ENCODE measurements at regions not wholly inside any gene's neighbourhood (a gene's known extent, or its start where the extent isn't known, plus 50 kb on each side); places are given as distances from the start of the nearest gene placed in this dataset.
"Not testable (repeated sequence)": the region's sequence is repeated elsewhere in the genome, so short reads cannot be mapped to it uniquely, and the experiment has no call there.

- intact Hi-C loops (cut with micrococcal nuclease) = no loop called here
These were observed 135.7 kb downstream of the RPS4Y2 start for GRCh38 chrY:20891440-20892160.

DNA sequence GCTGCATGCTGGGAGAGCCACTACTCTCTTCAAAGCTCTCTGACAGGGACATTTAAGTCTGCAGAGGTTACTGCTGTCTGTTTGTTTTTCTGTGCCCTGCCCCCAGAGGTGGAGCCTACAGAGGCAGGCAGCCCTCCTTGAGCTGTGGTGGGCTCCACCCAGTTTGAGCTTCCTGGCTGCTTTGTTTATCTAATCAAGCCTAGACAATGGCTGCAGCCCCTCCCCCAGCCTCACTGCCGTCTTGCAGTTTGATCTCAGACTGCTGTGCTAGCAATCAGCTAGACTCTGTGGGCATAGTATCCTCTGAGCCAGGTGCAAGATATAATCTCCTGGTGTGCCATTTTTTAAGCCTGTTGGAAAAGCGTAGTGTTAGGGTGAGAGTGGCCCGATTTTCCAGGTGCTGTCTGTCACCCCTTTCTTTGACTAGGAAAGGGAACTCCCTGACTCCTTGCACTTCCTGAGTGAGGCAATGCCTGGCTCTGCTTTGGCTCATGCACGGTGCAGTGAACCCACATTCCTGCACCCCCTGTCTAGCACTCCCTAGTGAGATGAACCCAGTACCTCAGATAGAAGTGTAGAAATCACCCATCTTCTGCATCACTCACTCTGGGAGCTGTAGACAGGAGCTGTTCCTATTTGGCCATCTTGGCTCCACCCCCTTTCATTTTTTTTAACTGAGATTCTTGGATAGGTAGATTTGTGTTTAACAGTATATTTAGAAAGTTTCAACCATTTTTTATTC lies 169.6 kb downstream of the RPS4Y2 start:
- intact Hi-C loops (cut with micrococcal nuclease) = not testable (repeated sequence)

GRCh38 chrY:20929691-20930342 lies 173.9 kb downstream of the RPS4Y2 start:
- intact Hi-C loops (cut with micrococcal nuclease) = no loop called here

- intact Hi-C loops (cut with micrococcal nuclease) = not testable (repeated sequence)
These were observed 180.9 kb downstream of the RPS4Y2 start for GRCh38 chrY:20936709-20937251.

DNA sequence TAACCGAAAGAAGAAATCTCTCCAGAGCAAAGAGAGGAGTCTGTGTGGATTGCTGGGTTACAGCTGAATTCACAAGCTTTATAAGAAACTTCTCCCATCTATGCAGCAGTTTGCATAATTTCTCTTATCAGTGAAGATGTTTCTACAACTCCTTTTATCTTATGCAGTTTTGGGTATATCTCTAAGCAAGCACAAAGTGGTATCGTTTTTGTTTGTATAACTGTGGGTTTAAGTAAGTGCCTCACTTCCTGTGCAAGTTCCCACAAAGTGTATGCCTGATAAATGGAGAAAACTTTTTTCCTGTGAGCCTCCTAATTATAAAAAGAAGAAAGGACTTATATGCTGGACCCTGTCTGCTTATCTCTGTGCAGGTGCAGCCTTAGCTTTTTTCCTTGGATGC lies 205.6 kb downstream of the RPS4Y2 start:
- intact Hi-C loops (cut with micrococcal nuclease) = loop anchor here (10.0 kb wide), 1 partner anchor 293 kb away; no protein-coding TSS in a partner anchor

DNA sequence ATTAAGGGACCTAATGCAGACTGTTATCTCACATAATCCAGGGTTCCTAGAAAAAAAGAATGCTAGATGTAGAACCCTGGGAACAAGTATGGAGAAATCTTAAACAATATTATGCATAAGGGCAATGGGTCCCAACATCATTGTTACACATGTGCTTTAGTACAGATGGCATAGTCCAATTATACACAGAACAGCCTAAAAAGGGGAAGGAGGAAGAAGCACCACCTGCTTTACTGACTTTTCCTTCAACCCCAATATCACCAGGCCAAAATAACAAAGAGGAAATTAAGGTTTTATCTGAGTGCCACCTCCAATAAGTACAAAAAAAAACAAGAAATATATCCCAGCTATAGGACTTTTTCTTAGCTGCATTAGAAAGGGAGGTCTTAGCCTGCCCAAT lies 211.9 kb downstream of the RPS4Y2 start:
- intact Hi-C loops (cut with micrococcal nuclease) = loop anchor here (10.0 kb wide), 1 partner anchor 287 kb away; no protein-coding TSS in a partner anchor

GRCh38 chrY:20968237-20968636 lies 212.3 kb downstream of the RPS4Y2 start:
- intact Hi-C loops (cut with micrococcal nuclease) = loop anchor here (10.0 kb wide), 1 partner anchor 287 kb away; no protein-coding TSS in a partner anchor

- intact Hi-C loops (cut with micrococcal nuclease) = no loop called here
These were observed 215.5 kb downstream of the RPS4Y2 start for GRCh38 chrY:20971371-20971770.

GRCh38 chrY:20986037-20986436 lies 230.1 kb downstream of the RPS4Y2 start:
- intact Hi-C loops (cut with micrococcal nuclease) = no loop called here

GRCh38 chrY:20990123-20990522 lies 234.2 kb downstream of the RPS4Y2 start:
- intact Hi-C loops (cut with micrococcal nuclease) = no loop called here

- intact Hi-C loops (cut with micrococcal nuclease) = no loop called here
These were observed 235.1 kb downstream of the RPS4Y2 start for GRCh38 chrY:20990869-20991548.

DNA sequence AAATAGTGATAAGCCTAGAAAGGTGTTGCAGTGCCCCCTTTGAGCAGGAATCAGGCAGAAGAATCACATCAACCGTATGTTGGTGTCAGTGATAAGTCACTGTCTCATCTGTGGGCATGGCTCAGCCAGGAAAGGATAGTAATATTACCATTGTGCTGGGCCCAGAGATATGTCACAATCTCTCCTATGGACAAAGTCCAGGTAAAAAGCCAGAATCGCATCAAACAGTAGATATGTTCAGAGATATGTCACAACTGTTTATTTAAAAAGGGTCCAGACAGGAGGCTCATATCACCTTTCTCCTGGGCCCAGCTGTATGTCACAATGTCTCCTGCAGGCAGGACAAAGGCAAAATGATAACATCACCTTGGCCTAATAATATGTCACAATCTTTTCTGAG lies 241.4 kb downstream of the RPS4Y2 start:
- intact Hi-C loops (cut with micrococcal nuclease) = no loop called here

GRCh38 chrY:20998016-20998415 lies 242.1 kb downstream of the RPS4Y2 start:
- intact Hi-C loops (cut with micrococcal nuclease) = no loop called here

DNA sequence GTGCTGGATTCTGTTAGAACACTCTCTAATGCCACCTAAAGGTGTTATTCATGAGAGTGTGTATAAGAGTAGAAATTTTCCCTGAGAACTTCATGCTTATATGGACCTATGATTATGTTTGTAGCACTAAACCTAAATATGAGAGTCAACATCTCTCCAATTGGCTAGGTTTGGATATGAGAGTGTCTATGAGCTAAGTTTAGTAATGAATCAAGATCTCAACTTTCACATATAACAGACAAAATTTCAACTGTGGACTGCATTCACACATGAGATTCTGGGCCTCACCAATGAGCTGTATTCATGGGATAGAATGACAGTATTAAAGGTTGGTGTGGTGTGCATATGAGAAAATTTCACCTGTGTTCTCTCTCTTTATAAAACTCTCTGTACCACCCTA lies 242.6 kb downstream of the RPS4Y2 start:
- intact Hi-C loops (cut with micrococcal nuclease) = no loop called here

- intact Hi-C loops (cut with micrococcal nuclease) = no loop called here
These were observed 245.2 kb downstream of the RPS4Y2 start for GRCh38 chrY:21001102-21001501.

DNA sequence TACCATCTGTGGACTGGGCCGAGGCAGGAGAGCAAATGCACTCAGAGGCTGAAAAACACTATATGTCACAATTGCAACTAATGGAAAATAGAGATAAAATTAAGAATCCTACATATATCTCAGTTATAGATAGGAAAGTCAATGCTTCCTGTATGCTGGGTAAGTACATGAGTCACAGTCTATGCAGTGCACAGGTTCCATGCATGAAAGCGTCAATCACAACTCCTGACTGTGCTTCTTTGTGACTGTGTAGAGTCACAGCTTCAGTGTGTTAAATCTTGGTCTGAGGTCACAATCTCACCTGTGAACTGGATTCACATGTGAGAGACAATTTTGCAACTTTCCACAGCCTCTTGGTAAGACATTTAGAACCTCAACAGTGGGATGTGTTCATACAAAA lies 247.2 kb downstream of the RPS4Y2 start:
- intact Hi-C loops (cut with micrococcal nuclease) = no loop called here

DNA sequence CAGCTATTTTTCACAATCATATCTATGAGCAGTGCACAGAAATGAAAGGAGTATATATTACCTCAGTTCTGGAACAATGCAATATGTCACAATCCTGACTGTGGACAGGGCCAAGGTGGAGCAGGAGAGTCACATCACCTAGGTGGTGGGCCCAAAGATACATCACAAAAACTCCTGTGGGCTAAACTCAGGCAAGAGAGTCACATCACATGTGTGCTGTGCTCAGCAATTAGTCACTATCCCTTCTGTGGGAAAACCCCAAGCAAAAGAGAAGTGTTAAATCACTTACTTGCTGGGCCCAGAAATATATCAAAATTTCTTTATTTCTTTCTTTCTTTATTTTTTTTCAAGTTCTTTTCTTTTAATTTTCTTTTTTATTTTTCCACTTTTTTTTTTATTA lies 249.6 kb downstream of the RPS4Y2 start:
- intact Hi-C loops (cut with micrococcal nuclease) = no loop called here

DNA sequence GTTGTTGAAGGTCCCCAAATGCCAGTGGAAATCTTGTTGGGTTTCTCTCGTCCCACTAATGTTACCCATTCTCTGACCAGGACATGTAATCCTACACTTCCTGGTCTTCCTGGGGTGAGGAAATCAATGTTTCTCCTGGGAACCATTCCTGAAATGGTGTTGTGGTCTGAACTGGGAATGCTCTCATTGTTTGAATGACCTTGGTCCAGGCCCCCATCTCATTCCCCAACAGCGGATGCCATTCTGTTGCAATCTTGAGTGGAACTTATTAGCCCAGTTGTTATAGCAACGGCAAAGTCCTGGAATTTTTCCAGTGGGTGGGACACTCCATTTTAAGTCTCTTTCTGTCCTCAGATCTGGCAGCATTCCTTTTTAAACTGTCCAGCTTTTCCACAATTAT lies 265.9 kb downstream of the RPS4Y2 start:
- intact Hi-C loops (cut with micrococcal nuclease) = loop anchor here (10.0 kb wide), 1 partner anchor 257 kb away; no protein-coding TSS in a partner anchor

GRCh38 chrY:21022326-21023044 lies 266.6 kb downstream of the RPS4Y2 start:
- intact Hi-C loops (cut with micrococcal nuclease) = loop anchor here (10.0 kb wide), 1 partner anchor 258 kb away; no protein-coding TSS in a partner anchor

DNA sequence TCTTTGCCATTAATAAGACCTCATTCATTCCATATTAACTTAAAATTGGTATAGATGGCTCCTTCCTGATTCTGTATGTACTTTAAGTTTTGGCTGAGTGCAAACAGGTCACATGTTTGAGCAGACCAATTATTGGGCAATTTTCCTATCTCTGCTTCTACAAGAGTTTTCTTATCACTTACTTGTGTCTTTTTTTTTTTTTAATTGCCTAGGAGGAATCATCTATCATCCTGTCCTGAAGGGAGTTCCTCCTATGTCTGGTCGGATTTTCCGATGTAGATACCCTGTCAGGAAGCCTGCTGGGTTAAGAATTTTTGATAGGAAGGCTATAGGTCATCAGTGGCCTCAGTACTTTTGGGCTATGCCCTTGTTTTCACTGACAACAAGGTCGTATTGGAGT lies 268.0 kb downstream of the RPS4Y2 start:
- intact Hi-C loops (cut with micrococcal nuclease) = loop anchor here (10.0 kb wide), 1 partner anchor 259 kb away; no protein-coding TSS in a partner anchor

Data from T-helper 2 cell treated with Interferon-gamma antibody and Interleukin-4, amounts not matched to agents 100 ng/mL and 5 ng/mL, for 36 hours (primary cell).